Retinal pigment epithelial cell (primary cell): ENCODE measurements at regions not wholly inside any gene's neighbourhood (a gene's known extent, or its start where the extent isn't known, plus 50 kb on each side); places are given as distances from the start of the nearest gene placed in this dataset.

Experiments
- DNase-seq: peaks from one replicate; pipeline ENCODE4 v3.0.0-alpha.2; 2010; ENCODE audit warnings: low read depth
- H3K4me3 ChIP-seq: 2 replicates; pipeline ENCODE4 v1.5.1; 2011; ENCODE audit warnings: mild to moderate bottlenecking, low read length, control low read depth, moderate library complexity
- TF ChIP-seq, protein P1 (sequence below): conservative IDR thresholded peaks from 2 replicates; pipeline ENCODE4 v1.5.1; 2011; ENCODE audit warnings: low read depth, low read length, control low read depth, inconsistent platforms

DNA sequence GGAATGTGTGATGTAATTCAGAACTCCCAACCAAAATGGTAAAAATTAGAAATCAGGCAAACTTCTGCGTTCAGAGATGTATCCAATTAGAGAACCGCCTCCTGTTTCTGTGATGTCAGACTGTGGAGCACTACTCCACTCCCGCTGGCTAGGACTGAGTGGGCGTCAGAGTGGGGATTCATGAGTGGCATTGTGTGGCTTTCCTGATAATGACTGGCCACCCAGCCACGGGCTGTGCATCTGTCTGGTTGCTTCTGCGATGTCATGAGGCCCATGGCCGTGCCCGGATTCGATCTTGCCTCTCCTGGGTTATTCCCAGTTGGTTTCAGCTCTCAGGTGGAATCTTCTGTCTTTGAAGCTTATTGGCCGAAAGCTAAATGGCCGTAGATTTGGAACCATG is 87.1 kb upstream of the KCNA1 start:
- DNase-seq: no peak
- TF ChIP-seq, protein P1, sequence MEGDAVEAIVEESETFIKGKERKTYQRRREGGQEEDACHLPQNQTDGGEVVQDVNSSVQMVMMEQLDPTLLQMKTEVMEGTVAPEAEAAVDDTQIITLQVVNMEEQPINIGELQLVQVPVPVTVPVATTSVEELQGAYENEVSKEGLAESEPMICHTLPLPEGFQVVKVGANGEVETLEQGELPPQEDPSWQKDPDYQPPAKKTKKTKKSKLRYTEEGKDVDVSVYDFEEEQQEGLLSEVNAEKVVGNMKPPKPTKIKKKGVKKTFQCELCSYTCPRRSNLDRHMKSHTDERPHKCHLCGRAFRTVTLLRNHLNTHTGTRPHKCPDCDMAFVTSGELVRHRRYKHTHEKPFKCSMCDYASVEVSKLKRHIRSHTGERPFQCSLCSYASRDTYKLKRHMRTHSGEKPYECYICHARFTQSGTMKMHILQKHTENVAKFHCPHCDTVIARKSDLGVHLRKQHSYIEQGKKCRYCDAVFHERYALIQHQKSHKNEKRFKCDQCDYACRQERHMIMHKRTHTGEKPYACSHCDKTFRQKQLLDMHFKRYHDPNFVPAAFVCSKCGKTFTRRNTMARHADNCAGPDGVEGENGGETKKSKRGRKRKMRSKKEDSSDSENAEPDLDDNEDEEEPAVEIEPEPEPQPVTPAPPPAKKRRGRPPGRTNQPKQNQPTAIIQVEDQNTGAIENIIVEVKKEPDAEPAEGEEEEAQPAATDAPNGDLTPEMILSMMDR: no peak
- no peak overlapping the region for H3K4me3 ChIP-seq

DNA sequence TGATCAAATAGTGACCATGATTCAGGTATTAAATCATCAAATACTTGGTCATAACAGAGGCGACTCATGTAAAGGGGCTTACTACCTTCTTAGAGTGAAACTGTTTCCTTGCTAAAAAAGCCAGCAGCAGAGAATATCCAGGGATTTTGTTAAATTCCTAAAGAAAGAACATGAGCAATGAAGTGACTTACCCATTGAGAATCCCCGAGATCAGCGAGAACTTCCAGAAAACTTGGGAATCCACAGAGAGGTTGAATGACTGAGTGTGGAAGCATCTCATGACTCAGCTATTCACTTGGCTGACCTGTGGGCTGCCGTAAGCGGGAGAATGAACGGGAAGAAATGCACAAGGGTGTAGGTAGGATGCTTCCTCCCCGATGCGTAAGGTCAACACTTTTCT is 85.3 kb upstream of the KCNA1 start:
- no peak overlapping the region for H3K4me3 ChIP-seq
- TF ChIP-seq, protein P1: no peak
- peak; percentile 15 for DNase-seq

DNA sequence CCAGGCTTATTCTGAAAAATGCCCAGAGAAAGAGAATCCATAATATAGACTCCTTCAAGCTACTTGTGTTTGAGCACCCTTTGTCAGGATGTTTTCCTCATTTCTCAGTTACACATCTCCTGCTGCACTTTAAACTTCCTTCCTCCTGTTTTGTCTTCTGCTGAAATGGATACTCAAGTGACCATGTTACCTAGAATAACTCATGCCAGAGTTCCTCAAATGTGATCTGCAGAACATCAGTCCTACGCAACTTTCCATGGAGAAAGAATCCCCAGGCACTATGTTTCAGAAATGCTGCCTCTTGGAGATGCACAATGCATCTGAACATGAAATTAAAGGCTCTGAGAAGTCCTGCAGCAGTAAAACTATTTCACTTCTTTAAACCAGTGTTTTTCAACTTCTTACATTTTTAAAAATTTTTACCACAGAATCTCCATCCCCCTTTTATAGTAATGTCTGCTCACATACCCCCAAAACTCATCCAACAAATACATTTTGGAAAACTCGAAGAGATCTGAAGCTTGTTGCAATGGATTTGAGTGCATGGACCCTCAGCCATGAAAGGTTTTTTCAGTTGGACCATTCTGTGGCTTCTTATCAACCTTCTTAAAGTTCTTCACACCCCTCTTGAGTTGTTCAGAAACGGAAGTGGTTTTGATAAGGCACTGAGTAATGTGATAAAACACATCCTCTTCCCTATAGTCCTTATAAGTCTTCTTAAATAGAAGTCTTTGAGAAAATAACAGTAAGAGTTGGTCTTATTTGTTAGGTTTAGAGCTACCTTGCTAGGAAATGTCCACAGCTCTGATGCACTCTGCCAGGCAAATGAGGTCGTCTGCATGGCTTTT is 84.5 kb upstream of the KCNA1 start:
- H3K4me3 ChIP-seq: no peak overlapping the region
- TF ChIP-seq, protein P1: no peak
- DNase-seq: no peak

DNA sequence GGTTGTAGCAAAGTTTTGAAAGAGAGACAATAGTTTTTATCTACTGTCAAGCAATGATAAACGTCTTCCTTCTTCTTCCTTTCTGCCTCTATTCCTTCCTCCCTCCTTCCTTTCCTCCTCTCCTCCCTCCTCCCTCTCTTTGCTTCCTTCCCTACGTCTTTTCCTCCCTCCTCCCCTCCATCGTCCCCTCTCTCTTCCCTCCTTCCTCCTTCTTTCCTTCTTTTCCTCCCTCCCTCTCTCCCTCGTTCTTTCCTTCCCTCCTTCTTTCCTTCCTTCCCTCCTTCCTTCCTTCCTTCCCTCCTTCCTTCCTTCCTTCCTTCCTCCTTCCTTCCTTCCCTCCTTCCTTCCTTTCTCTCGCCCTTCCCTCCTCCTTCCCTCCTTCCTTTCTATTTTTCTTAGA is 82.8 kb upstream of the KCNA1 start:
- TF ChIP-seq, protein P1: no peak
- DNase-seq: no peak
- H3K4me3 ChIP-seq: no peak overlapping the region

DNA sequence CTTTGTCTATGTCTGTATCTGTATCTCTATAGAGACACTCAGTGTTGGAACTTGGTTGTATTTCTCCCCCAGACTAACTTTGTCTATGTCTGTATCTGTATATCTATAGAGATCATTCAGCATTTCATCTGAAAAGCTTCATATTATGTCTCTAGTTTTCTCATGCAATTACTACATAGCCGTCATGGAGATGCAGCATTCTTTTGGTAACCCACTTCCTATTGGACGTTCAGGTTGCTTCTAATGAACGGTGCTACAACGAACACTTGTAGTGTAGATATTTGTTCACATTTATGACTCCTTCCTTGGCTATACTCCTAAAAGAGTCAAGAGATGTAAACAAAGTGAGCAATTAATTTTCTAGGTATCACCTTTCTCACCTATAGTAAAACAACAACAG is 81.5 kb upstream of the KCNA1 start:
- H3K4me3 ChIP-seq: no peak overlapping the region
- TF ChIP-seq, protein P1: no peak
- DNase-seq: no peak

DNA sequence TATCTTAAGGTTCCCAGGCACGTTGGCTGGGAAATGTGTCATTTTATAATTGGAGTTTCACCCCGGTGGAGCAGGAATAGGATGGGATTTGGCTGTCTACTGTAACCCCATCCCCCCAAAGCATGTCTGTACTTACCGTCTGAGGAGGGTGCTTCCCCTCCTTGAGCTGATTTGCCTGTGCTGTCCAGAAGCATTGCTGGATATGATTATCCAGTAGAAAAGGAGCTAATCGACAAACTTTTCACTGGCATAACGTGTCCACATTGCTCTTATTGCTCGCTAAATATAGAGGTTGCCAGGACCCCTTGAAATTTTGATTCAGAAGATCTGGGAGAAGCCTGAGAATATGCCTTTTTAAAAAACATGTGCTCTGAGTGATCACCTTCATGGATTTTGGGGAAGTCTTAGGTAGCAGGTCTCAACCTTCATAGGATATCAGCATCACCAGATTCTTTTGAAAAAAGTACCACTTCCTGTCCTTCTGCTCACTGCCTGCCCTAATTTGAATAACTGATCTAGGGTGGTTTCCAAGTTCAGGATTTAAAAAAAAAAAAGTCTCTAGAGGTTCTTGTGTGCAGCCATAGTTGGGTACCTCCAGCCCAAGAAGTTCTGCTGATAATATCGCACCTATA is 80.4 kb upstream of the KCNA1 start:
- TF ChIP-seq, protein P1: no peak
- H3K4me3 ChIP-seq: no peak overlapping the region
- DNase-seq: no peak

DNA sequence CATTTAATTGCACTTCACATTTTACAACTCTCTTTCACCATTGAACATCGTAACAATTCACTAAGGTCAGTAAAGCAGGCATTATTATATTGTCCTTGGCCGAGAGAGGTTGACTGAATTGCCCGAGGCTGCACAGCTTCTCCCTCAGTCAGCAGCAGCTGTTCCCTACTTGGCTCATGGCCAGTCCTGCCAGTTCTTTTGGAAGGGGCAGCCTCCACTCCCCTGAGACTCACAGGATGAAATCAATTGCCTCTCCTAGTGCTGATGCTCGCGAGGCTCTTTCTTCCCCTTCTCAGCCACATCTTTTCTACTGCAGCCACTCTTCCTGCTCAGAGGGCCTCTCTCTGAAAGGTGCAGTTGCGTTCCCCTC is 79.9 kb upstream of the KCNA1 start:
- DNase-seq: no peak
- TF ChIP-seq, protein P1: no peak
- no peak overlapping the region for H3K4me3 ChIP-seq
